ENCODE measurements at regions not wholly inside any gene's neighbourhood (a gene's known extent, or its start where the extent isn't known, plus 50 kb on each side); places are given as distances from the start of the nearest gene placed in this dataset.

- Mint-ChIP-seq H3K9me3 (no peaks in the 10 kb centered on the region), H3K4me1 (no peaks in the 10 kb centered on the region), H3K27me3 (no peaks in the 10 kb centered on the region), H3K27ac (no peak overlapping the region), H3K36me3 (no peaks in the 10 kb centered on the region), H3K4me3 (no peak overlapping the region)
- DNase-seq (no peak), ATAC-seq (replicated peaks) (no peak)
These were observed 248.2 kb downstream of the TMX3 start for GRCh38 chr18:68466672-68467071.

- Mint-ChIP-seq H3K4me1 (no peaks in the 10 kb centered on the region), H3K27me3 (no peaks in the 10 kb centered on the region), H3K27ac (no peak overlapping the region), H3K4me3 (no peak overlapping the region), H3K36me3 (no peaks in the 10 kb centered on the region), H3K9me3 (no peaks in the 10 kb centered on the region)
- DNase-seq: no peak
- ATAC-seq (replicated peaks): no peak
These were observed 252.1 kb downstream of the TMX3 start for GRCh38 chr18:68462766-68463165.

- ATAC-seq (replicated peaks) (no peak), DNase-seq (no peak)
- Mint-ChIP-seq H3K4me3 (no peak overlapping the region), H3K9me3 (no peaks in the 10 kb centered on the region), H3K27me3 (no peaks in the 10 kb centered on the region), H3K36me3 (no peaks in the 10 kb centered on the region), H3K4me1 (no peaks in the 10 kb centered on the region), H3K27ac (no peak overlapping the region)
These were observed 252.8 kb downstream of the TMX3 start for GRCh38 chr18:68462148-68462547.

GRCh38 chr18:68461481-68462018 is 253.4 kb downstream of the TMX3 start:
- Mint-ChIP-seq H3K27me3 (no peaks in the 10 kb centered on the region), H3K36me3 (no peaks in the 10 kb centered on the region), H3K4me1 (no peaks in the 10 kb centered on the region), H3K9me3 (no peaks in the 10 kb centered on the region), H3K27ac (no peak overlapping the region), H3K4me3 (no peak overlapping the region)
- no peak for DNase-seq
- ATAC-seq (replicated peaks): no peak

GRCh38 chr18:68459968-68460367 is 254.9 kb downstream of the TMX3 start:
- H3K9me3 Mint-ChIP-seq: no peaks in the 10 kb centered on the region
- H3K4me3 Mint-ChIP-seq: no peak overlapping the region
- H3K27me3 Mint-ChIP-seq: no peaks in the 10 kb centered on the region
- ATAC-seq (replicated peaks) (no peak), DNase-seq (no peak)
- H3K4me1 Mint-ChIP-seq: no peaks in the 10 kb centered on the region
- H3K27ac Mint-ChIP-seq: no peak overlapping the region
- no peaks in the 10 kb centered on the region for H3K36me3 Mint-ChIP-seq

- no peak for DNase-seq
- Mint-ChIP-seq H3K4me1 (no peaks in the 10 kb centered on the region), H3K4me3 (no peak overlapping the region), H3K36me3 (no peaks in the 10 kb centered on the region), H3K27me3 (no peaks in the 10 kb centered on the region), H3K9me3 (peaks cover 0 to 2% of the 10 kb centered on the region in 2 donors), H3K27ac (no peak overlapping the region)
- no peak for ATAC-seq (replicated peaks)
These were observed 257.9 kb downstream of the TMX3 start for GRCh38 chr18:68456985-68457384.

GRCh38 chr18:68455229-68455603 is 259.7 kb downstream of the TMX3 start:
- Mint-ChIP-seq H3K9me3 (peaks cover 0 to 2% of the 10 kb centered on the region in 2 donors), H3K4me1 (no peaks in the 10 kb centered on the region)

GRCh38 chr18:68454511-68455228 is 260.2 kb downstream of the TMX3 start:
- Mint-ChIP-seq H3K27me3 (no peaks in the 10 kb centered on the region), H3K9me3 (peaks cover 0 to 2% of the 10 kb centered on the region in 2 donors), H3K36me3 (no peaks in the 10 kb centered on the region), H3K4me3 (no peak overlapping the region), H3K27ac (no peak overlapping the region), H3K4me1 (no peaks in the 10 kb centered on the region)
- DNase-seq (no peak), ATAC-seq (replicated peaks) (no peak)

More at GRCh38 chr18:68455229-68455603, 259.7 kb downstream of the TMX3 start:
- no peak for ATAC-seq (replicated peaks)
- no peak for DNase-seq
- Mint-ChIP-seq H3K27ac (no peak overlapping the region), H3K4me3 (no peak overlapping the region), H3K36me3 (no peaks in the 10 kb centered on the region), H3K27me3 (no peaks in the 10 kb centered on the region)

- no peak for ATAC-seq (replicated peaks)
- H3K27me3 Mint-ChIP-seq: no peaks in the 10 kb centered on the region
- H3K36me3 Mint-ChIP-seq: no peaks in the 10 kb centered on the region
- H3K27ac Mint-ChIP-seq: no peak overlapping the region
- DNase-seq: no peak
- H3K4me3 Mint-ChIP-seq: no peak overlapping the region
- no peaks in the 10 kb centered on the region for H3K4me1 Mint-ChIP-seq
- peaks cover 0 to 2% of the 10 kb centered on the region in 2 donors for H3K9me3 Mint-ChIP-seq
These were observed 265.6 kb downstream of the TMX3 start for GRCh38 chr18:68449292-68449691.

- Mint-ChIP-seq H3K27me3 (no peaks in the 10 kb centered on the region), H3K27ac (no peak overlapping the region), H3K9me3 (peaks cover 0 to 2% of the 10 kb centered on the region in 2 donors), H3K4me3 (no peak overlapping the region), H3K4me1 (no peaks in the 10 kb centered on the region), H3K36me3 (no peaks in the 10 kb centered on the region)
- no peak for DNase-seq
- ATAC-seq (replicated peaks): no peak
These were observed 266.2 kb downstream of the TMX3 start for GRCh38 chr18:68448736-68449135.

GRCh38 chr18:68447286-68447685 is 267.6 kb downstream of the TMX3 start:
- Mint-ChIP-seq H3K27ac (no peak overlapping the region), H3K4me3 (no peak overlapping the region), H3K9me3 (peaks cover 0 to 2% of the 10 kb centered on the region in 2 donors), H3K36me3 (no peaks in the 10 kb centered on the region), H3K4me1 (no peaks in the 10 kb centered on the region), H3K27me3 (no peaks in the 10 kb centered on the region)
- DNase-seq (no peak), ATAC-seq (replicated peaks) (no peak)

- H3K36me3 Mint-ChIP-seq: no peaks in the 10 kb centered on the region
These were observed 269.1 kb downstream of the TMX3 start for GRCh38 chr18:68445668-68446426.

GRCh38 chr18:68445136-68445535 is 269.8 kb downstream of the TMX3 start:
- ATAC-seq (replicated peaks): no peak
- no peak overlapping the region for H3K27ac Mint-ChIP-seq

More at GRCh38 chr18:68445668-68446426, 269.1 kb downstream of the TMX3 start:
- H3K27ac Mint-ChIP-seq: no peak overlapping the region
- DNase-seq (no peak), ATAC-seq (replicated peaks) (no peak)
- no peaks in the 10 kb centered on the region for H3K4me1 Mint-ChIP-seq
- no peaks in the 10 kb centered on the region for H3K27me3 Mint-ChIP-seq
- no peak overlapping the region for H3K4me3 Mint-ChIP-seq
- peaks cover 0 to 2% of the 10 kb centered on the region in 2 donors for H3K9me3 Mint-ChIP-seq

GRCh38 chr18:68441241-68441640 is 273.7 kb downstream of the TMX3 start:
- Mint-ChIP-seq H3K4me1 (no peaks in the 10 kb centered on the region), H3K27me3 (no peaks in the 10 kb centered on the region), H3K36me3 (peaks cover 0 to 2% of the 10 kb centered on the region in 2 donors), H3K9me3 (peaks cover 8 to 9% of the 10 kb centered on the region in 2 donors), H3K27ac (no peak overlapping the region), H3K4me3 (no peak overlapping the region)
- DNase-seq: no peak
- ATAC-seq (replicated peaks): no peak

More at GRCh38 chr18:68445136-68445535, 269.8 kb downstream of the TMX3 start:
- Mint-ChIP-seq H3K36me3 (no peaks in the 10 kb centered on the region), H3K9me3 (peaks cover 0 to 2% of the 10 kb centered on the region in 2 donors), H3K4me3 (no peak overlapping the region), H3K27me3 (no peaks in the 10 kb centered on the region), H3K4me1 (no peaks in the 10 kb centered on the region)
- no peak for DNase-seq

GRCh38 chr18:68440433-68440832 is 274.5 kb downstream of the TMX3 start:
- peaks cover 9% of the 10 kb centered on the region in 2 donors for H3K9me3 Mint-ChIP-seq
- H3K27ac Mint-ChIP-seq: no peak overlapping the region
- H3K4me3 Mint-ChIP-seq: no peak overlapping the region
- H3K27me3 Mint-ChIP-seq: no peaks in the 10 kb centered on the region
- no peaks in the 10 kb centered on the region for H3K4me1 Mint-ChIP-seq
- DNase-seq (no peak), ATAC-seq (replicated peaks) (no peak)
- H3K36me3 Mint-ChIP-seq: peaks cover 0 to 2% of the 10 kb centered on the region in 2 donors
